ENCODE measurements at regions not wholly inside any gene's neighbourhood (a gene's known extent, or its start where the extent isn't known, plus 50 kb on each side); places are given as distances from the start of the nearest gene placed in this dataset.

DNA sequence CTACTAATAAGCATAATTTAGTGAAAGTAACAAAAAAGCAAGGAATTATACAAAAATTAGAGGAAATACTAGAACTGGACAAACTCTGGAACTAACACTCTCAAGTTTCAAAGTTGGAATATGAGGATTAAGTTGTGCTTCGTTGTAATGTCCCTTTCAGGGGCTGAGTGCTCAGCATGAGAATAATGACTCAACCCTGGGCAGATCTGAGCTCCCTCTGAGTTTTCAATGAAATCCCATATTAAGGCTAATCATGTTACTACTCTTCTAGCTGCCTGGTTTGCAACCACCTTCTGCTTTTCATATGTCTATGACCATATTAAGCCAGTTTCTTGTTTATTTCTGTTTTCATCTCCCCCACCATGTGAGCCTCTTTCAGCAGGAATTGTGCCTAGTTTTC lies 274.9 kb upstream of the LRRTM4 start:
- POLR2A ChIA-PET: no interaction called here
- no peak for DNase-seq (ENCODE audit: low read depth, low spot score)
- no peak overlapping the region for H3K4me3 ChIP-seq (ENCODE audit: low read depth, low read length)
- CTCF ChIA-PET: no interaction called here
- TF ChIP-seq, protein P1, sequence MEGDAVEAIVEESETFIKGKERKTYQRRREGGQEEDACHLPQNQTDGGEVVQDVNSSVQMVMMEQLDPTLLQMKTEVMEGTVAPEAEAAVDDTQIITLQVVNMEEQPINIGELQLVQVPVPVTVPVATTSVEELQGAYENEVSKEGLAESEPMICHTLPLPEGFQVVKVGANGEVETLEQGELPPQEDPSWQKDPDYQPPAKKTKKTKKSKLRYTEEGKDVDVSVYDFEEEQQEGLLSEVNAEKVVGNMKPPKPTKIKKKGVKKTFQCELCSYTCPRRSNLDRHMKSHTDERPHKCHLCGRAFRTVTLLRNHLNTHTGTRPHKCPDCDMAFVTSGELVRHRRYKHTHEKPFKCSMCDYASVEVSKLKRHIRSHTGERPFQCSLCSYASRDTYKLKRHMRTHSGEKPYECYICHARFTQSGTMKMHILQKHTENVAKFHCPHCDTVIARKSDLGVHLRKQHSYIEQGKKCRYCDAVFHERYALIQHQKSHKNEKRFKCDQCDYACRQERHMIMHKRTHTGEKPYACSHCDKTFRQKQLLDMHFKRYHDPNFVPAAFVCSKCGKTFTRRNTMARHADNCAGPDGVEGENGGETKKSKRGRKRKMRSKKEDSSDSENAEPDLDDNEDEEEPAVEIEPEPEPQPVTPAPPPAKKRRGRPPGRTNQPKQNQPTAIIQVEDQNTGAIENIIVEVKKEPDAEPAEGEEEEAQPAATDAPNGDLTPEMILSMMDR (IDR thresholded peaks at IDR 0.05; ENCODE audit: insufficient read depth, low read length, missing control alignments): no peak

GRCh38 chr2:77800410-77800809 lies 278.2 kb upstream of the LRRTM4 start:
- ChIA-PET POLR2A (interaction anchor here (0.6 kb wide), 1 partner anchor 60 kb away, joined by 3 read pairs; no protein-coding TSS in a partner anchor), CTCF (no interaction called here)
- DNase-seq (ENCODE audit: low read depth, low spot score): no peak
- no peak overlapping the region for H3K4me3 ChIP-seq (ENCODE audit: low read depth, low read length)
- TF ChIP-seq, protein P1 (IDR thresholded peaks at IDR 0.05; ENCODE audit: insufficient read depth, low read length, missing control alignments): no peak

GRCh38 chr2:77807531-77808215 lies 285.5 kb upstream of the LRRTM4 start:
- TF ChIP-seq, protein P1 (IDR thresholded peaks at IDR 0.05; ENCODE audit: insufficient read depth, low read length, missing control alignments): no peak
- POLR2A ChIA-PET: no interaction called here
- H3K4me3 ChIP-seq (ENCODE audit: low read depth, low read length): no peak overlapping the region
- DNase-seq (ENCODE audit: low read depth, low spot score): no peak
- CTCF ChIA-PET: no interaction called here

DNA sequence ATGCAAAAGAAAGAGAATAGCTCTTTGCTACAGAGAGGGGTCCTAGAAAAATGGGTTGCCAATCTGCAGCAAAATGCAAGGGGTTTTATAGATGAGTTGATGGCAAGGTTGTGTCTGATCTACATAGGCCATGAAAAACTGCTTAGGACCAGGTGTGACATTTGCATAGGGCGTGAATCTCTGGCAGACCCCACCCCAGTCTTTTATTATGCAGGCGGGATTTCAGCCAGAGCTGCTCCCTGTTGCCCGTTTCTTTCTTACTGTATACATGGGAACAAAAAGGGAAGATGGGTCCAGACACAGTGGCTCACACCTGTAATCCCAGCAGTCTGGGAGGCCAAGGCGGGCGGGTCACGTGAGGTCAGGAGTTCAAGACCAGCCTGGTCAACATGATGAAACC lies 286.4 kb upstream of the LRRTM4 start:
- no peak for DNase-seq (ENCODE audit: low read depth, low spot score)
- CTCF ChIA-PET: no interaction called here
- no peak overlapping the region for H3K4me3 ChIP-seq (ENCODE audit: low read depth, low read length)
- TF ChIP-seq, protein P1 (IDR thresholded peaks at IDR 0.05; ENCODE audit: insufficient read depth, low read length, missing control alignments): no peak
- POLR2A ChIA-PET: no interaction called here

DNA sequence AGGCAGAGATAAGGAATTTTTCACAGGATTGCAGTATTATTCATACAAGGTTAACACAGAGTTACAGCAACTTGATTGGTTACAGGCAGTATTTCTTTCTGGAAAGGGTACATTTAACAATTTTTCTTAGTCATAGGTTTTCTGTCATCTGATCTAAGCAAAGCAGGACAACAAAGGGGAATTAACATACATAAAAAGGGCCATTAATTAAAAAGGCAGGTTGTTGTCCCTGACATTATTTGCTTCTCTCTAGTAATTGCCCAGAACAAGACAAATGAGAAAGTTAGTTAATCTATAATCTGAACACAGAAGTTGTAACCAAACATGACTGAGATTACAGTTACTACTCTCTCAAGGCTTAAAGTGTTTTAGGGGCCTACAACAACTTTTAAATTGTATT lies 291.4 kb upstream of the LRRTM4 start:
- H3K4me3 ChIP-seq (ENCODE audit: low read depth, low read length): no peak overlapping the region
- ChIA-PET CTCF (no interaction called here), POLR2A (no interaction called here)
- DNase-seq (ENCODE audit: low read depth, low spot score): no peak
- TF ChIP-seq, protein P1 (IDR thresholded peaks at IDR 0.05; ENCODE audit: insufficient read depth, low read length, missing control alignments): no peak

DNA sequence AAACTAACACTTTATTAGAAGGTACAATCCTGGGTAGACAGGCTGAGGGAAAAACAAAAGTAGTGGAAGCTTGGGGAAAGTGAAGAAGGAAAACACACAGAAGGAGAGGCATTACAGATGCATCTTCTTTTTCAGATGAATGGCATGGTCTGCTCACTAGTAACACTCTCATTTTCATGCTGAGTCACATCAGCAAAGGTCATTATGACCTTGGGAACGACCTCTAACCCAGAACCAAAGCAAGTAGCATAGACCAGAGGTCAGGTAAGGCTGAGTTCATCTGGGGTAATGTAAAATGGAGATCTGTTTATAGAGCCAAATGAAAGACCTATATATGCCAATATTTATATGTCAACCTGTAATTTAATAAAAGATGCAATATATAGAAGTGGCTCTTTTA lies 294.4 kb upstream of the LRRTM4 start:
- H3K4me3 ChIP-seq (ENCODE audit: low read depth, low read length): no peak overlapping the region
- TF ChIP-seq, protein P1 (IDR thresholded peaks at IDR 0.05; ENCODE audit: insufficient read depth, low read length, missing control alignments): no peak
- CTCF ChIA-PET: no interaction called here
- POLR2A ChIA-PET: no interaction called here
- DNase-seq (ENCODE audit: low read depth, low spot score): no peak
